Liver (tissue), 7 donors: ENCODE measurements at regions not wholly inside any gene's neighbourhood (a gene's known extent, or its start where the extent isn't known, plus 50 kb on each side); places are given as distances from the start of the nearest gene placed in this dataset.

Experiments used
- DNase-seq: peaks from one replicate; pipeline ENCODE4 v3.0.0-alpha.2; 2017; ENCODE audit warnings: low spot score
- H3K27ac ChIP-seq, 2 donors: one replicate each; pipeline ENCODE4 v1.7.0; 2013; ENCODE audit warnings: inconsistent platforms in 2 of 2, low read length in 2 of 2, control low read depth in 1 of 2, low read depth in 1 of 2, mild to moderate bottlenecking in 1 of 2
- H3K27me3 ChIP-seq, 4 donors: one replicate each; pipeline versions ENCODE4 v1.6.1 to v1.7.0; 2013; ENCODE audit warnings: low read length in 3 of 4, inconsistent platforms in 1 of 4, mild to moderate bottlenecking in 1 of 4, moderate library complexity in 1 of 4; ENCODE audit not compliant: control insufficient read depth in 4 of 4, insufficient read depth in 4 of 4
- H3K36me3 ChIP-seq, 4 donors: one replicate each; pipeline versions ENCODE4 v1.6.1 to v1.7.0; 2013; ENCODE audit warnings: low read length in 3 of 4, mild to moderate bottlenecking in 3 of 4, low read depth in 1 of 4, moderate library complexity in 1 of 4; ENCODE audit not compliant: control insufficient read depth in 4 of 4, insufficient read depth in 3 of 4
- H3K4me1 ChIP-seq, 4 donors: one replicate each; pipeline versions ENCODE4 v1.6.1 to v1.7.0; 2013; ENCODE audit warnings: low read length in 3 of 4, mild to moderate bottlenecking in 3 of 4, moderate library complexity in 1 of 4; ENCODE audit not compliant: control insufficient read depth in 4 of 4, insufficient read depth in 4 of 4
- H3K4me3 ChIP-seq, 3 donors: one replicate each; pipeline versions ENCODE4 v1.6.1 to v1.7.0; 2013; ENCODE audit warnings: low read length in 3 of 3, control low read depth in 1 of 3, low read depth in 1 of 3, mild to moderate bottlenecking in 1 of 3
- H3K9ac ChIP-seq, 2 donors: one replicate each; pipeline ENCODE4 v1.7.0; 2013; ENCODE audit warnings: low read length in 2 of 2, mild to moderate bottlenecking in 2 of 2, moderate library complexity in 2 of 2, control low read depth in 1 of 2, low read depth in 1 of 2
- H3K9me3 ChIP-seq, 4 donors: one replicate each; pipeline versions ENCODE4 v1.6.1 to v1.7.0; 2013; ENCODE audit warnings: low read length in 3 of 4; ENCODE audit not compliant: control insufficient read depth in 4 of 4
- EGR1 ChIP-seq, 2 donors: IDR thresholded peaks; 2 replicates each; pipeline ENCODE4 v1.6.1; 2016 to 2018; ENCODE audit warnings: antibody characterized with exemption in 2 of 2, low read depth in 2 of 2
- FOXA2 ChIP-seq: IDR thresholded peaks from 2 replicates; pipeline ENCODE4 v1.6.1; 2016; ENCODE audit warnings: antibody characterized with exemption
- GABPA ChIP-seq, 2 donors: IDR thresholded peaks in 1 of 2; conservative IDR thresholded peaks in 1 of 2; 2 replicates each; pipeline ENCODE4 v1.6.1; 2016; ENCODE audit warnings: antibody characterized with exemption in 2 of 2, mild to moderate bottlenecking in 1 of 2, moderate library complexity in 1 of 2
- HNF4A ChIP-seq, 2 donors: conservative IDR thresholded peaks; 2 replicates each; pipeline ENCODE4 v1.6.1; 2016; ENCODE audit warnings: antibody characterized with exemption in 2 of 2, mild to moderate bottlenecking in 2 of 2
- HNF4G ChIP-seq: IDR thresholded peaks from 2 replicates; pipeline ENCODE4 v1.6.1; 2016; ENCODE audit warnings: antibody characterized with exemption
- JUND ChIP-seq, 2 donors: IDR thresholded peaks; 2 replicates each; pipeline ENCODE4 v1.6.1; 2016; ENCODE audit warnings: antibody characterized with exemption in 2 of 2
- NR2F2 ChIP-seq: IDR thresholded peaks from 2 replicates; pipeline ENCODE4 v1.6.1; 2016; ENCODE audit warnings: antibody characterized with exemption
- RAD21 ChIP-seq, 2 donors: IDR thresholded peaks; 2 replicates each; pipeline ENCODE4 v1.6.1; 2016; ENCODE audit warnings: antibody characterized with exemption in 2 of 2, mild to moderate bottlenecking in 2 of 2
- RXRA ChIP-seq, 2 donors: IDR thresholded peaks; 2 replicates each; pipeline ENCODE4 v1.6.1; 2017 to 2018; ENCODE audit warnings: antibody characterized with exemption in 2 of 2, mild to moderate bottlenecking in 1 of 2
- SP1 ChIP-seq: IDR thresholded peaks from 2 replicates; pipeline ENCODE4 v1.6.1; 2018; ENCODE audit warnings: antibody characterized with exemption, mild to moderate bottlenecking
- TAF1 ChIP-seq: conservative IDR thresholded peaks from 2 replicates; pipeline ENCODE4 v1.6.1; 2016; ENCODE audit warnings: antibody characterized with exemption, mild to moderate bottlenecking
- YY1 ChIP-seq: IDR thresholded peaks from 2 replicates; pipeline ENCODE4 v1.6.1; 2016; ENCODE audit warnings: antibody characterized with exemption, mild to moderate bottlenecking
- TF ChIP-seq, protein P1 (sequence below): IDR thresholded peaks from 2 replicates; pipeline ENCODE4 v1.6.1; 2016; ENCODE audit warnings: antibody characterized with exemption
- TF ChIP-seq, protein P2 (sequence below): IDR thresholded peaks from 2 replicates; pipeline ENCODE4 v1.6.1; 2016; ENCODE audit warnings: antibody characterized with exemption, mild to moderate bottlenecking
- TF ChIP-seq, protein P3 (sequence below): IDR thresholded peaks from 2 replicates; pipeline ENCODE4 v1.6.1; 2016; ENCODE audit warnings: antibody characterized with exemption
- TF ChIP-seq, protein P4 (sequence below): fragments of 150-350 bp; IDR thresholded peaks from 2 replicates; pipeline ENCODE4 v1.5.1; 2017; ENCODE audit warnings: improper control_type of control experiment, low read depth, low read length; ENCODE audit not compliant: missing input control
- TF ChIP-seq, protein P5 (sequence below): IDR thresholded peaks from 2 replicates; pipeline ENCODE4 v1.6.1; 2016; ENCODE audit warnings: antibody characterized with exemption
- donor health status: healthy.
- donor health status: healthy.
- donor health status: healthy.
- donor health status: healthy.

DNA sequence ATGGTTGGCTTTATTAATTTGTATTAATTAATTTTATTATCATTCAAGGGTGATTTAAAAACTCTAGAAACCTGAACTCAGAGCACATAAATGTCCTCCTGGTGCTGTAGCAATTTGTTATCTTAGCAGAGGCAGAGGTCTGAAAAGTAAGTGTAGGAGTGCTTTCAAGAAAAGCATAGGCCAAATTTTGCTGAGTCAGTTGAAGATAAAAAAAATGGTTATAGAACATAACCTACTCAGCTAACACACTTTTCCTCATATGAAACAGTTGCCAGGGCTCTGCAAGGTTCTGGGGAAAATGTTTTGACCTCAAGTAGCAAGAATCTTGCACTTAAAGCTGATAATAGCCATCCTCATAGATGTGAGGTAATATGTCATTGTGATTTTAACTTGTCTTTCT, 53.5 kb upstream of the CHODL start:
- DNase-seq, result no peak
- no peaks in the 10 kb centered on the region for H3K4me1 ChIP-seq
- H3K9me3 ChIP-seq, result no peaks in the 10 kb centered on the region
- no peaks in the 10 kb centered on the region for H3K27me3 ChIP-seq
- H3K36me3 ChIP-seq, result no peaks in the 10 kb centered on the region
- H3K9ac ChIP-seq, result no peak overlapping the region
- no peak for TF ChIP-seq HNF4A (conservative IDR thresholded peaks at IDR 0.05)
- no peak for TF ChIP-seq EGR1 (IDR thresholded peaks at IDR 0.05; ENCODE audit: low read depth in 2 of 2)
- no peak for TF ChIP-seq YY1
- TF ChIP-seq, protein P1, sequence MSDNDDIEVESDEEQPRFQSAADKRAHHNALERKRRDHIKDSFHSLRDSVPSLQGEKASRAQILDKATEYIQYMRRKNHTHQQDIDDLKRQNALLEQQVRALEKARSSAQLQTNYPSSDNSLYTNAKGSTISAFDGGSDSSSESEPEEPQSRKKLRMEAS, result no peak
- TF ChIP-seq, protein P2, sequence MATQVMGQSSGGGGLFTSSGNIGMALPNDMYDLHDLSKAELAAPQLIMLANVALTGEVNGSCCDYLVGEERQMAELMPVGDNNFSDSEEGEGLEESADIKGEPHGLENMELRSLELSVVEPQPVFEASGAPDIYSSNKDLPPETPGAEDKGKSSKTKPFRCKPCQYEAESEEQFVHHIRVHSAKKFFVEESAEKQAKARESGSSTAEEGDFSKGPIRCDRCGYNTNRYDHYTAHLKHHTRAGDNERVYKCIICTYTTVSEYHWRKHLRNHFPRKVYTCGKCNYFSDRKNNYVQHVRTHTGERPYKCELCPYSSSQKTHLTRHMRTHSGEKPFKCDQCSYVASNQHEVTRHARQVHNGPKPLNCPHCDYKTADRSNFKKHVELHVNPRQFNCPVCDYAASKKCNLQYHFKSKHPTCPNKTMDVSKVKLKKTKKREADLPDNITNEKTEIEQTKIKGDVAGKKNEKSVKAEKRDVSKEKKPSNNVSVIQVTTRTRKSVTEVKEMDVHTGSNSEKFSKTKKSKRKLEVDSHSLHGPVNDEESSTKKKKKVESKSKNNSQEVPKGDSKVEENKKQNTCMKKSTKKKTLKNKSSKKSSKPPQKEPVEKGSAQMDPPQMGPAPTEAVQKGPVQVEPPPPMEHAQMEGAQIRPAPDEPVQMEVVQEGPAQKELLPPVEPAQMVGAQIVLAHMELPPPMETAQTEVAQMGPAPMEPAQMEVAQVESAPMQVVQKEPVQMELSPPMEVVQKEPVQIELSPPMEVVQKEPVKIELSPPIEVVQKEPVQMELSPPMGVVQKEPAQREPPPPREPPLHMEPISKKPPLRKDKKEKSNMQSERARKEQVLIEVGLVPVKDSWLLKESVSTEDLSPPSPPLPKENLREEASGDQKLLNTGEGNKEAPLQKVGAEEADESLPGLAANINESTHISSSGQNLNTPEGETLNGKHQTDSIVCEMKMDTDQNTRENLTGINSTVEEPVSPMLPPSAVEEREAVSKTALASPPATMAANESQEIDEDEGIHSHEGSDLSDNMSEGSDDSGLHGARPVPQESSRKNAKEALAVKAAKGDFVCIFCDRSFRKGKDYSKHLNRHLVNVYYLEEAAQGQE, result no peak
- no peak for TF ChIP-seq SP1
- TF ChIP-seq JUND (IDR thresholded peaks at IDR 0.05), result no peak
- TF ChIP-seq TAF1, result no peak
- TF ChIP-seq FOXA2, result no peak
- TF ChIP-seq RXRA (IDR thresholded peaks at IDR 0.05), result no peak
- TF ChIP-seq NR2F2, result no peak
- TF ChIP-seq, protein P3, sequence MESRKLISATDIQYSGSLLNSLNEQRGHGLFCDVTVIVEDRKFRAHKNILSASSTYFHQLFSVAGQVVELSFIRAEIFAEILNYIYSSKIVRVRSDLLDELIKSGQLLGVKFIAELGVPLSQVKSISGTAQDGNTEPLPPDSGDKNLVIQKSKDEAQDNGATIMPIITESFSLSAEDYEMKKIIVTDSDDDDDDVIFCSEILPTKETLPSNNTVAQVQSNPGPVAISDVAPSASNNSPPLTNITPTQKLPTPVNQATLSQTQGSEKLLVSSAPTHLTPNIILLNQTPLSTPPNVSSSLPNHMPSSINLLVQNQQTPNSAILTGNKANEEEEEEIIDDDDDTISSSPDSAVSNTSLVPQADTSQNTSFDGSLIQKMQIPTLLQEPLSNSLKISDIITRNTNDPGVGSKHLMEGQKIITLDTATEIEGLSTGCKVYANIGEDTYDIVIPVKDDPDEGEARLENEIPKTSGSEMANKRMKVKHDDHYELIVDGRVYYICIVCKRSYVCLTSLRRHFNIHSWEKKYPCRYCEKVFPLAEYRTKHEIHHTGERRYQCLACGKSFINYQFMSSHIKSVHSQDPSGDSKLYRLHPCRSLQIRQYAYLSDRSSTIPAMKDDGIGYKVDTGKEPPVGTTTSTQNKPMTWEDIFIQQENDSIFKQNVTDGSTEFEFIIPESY, result no peak
- no peak for TF ChIP-seq GABPA (IDR thresholded peaks at IDR 0.05 in 1 of 2, conservative IDR thresholded peaks at IDR 0.05 in 1 of 2)
- no peak for TF ChIP-seq HNF4G
- TF ChIP-seq, protein P4, sequence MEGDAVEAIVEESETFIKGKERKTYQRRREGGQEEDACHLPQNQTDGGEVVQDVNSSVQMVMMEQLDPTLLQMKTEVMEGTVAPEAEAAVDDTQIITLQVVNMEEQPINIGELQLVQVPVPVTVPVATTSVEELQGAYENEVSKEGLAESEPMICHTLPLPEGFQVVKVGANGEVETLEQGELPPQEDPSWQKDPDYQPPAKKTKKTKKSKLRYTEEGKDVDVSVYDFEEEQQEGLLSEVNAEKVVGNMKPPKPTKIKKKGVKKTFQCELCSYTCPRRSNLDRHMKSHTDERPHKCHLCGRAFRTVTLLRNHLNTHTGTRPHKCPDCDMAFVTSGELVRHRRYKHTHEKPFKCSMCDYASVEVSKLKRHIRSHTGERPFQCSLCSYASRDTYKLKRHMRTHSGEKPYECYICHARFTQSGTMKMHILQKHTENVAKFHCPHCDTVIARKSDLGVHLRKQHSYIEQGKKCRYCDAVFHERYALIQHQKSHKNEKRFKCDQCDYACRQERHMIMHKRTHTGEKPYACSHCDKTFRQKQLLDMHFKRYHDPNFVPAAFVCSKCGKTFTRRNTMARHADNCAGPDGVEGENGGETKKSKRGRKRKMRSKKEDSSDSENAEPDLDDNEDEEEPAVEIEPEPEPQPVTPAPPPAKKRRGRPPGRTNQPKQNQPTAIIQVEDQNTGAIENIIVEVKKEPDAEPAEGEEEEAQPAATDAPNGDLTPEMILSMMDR, result no peak
- H3K4me3 ChIP-seq, result no peak overlapping the region
- H3K27ac ChIP-seq, result no peak overlapping the region

DNA sequence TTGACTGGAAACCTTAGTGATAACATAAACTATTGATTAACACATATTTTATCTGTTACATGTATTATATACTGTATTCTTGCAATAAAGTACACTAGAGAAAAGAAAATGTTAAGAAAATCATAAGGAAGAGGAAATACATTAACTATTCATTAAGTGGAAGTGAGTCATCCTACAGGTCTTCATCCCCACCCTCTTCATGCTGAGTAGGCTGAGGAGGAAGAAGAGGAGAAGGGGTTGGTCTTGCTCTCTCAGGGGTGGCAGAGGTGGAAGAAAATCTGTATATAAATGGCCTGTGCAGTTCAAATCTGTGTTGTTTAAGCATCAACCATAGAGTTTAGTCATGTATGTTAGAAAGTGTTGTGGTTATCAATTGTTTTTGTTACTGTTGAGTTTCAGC, 66.1 kb upstream of the CHODL start:
- Histone ChIP-seq H3K27ac (no peak overlapping the region), H3K27me3 (no peaks in the 10 kb centered on the region), H3K36me3 (no peaks in the 10 kb centered on the region), H3K9ac (no peak overlapping the region), H3K4me3 (no peak overlapping the region), H3K4me1 (no peaks in the 10 kb centered on the region), H3K9me3 (no peaks in the 10 kb centered on the region)
- DNase-seq, result no peak
- TF ChIP-seq TAF1 (no peak), HNF4A (conservative IDR thresholded peaks at IDR 0.05) (no peak), YY1 (no peak), RAD21 (IDR thresholded peaks at IDR 0.05) (no peak), RXRA (IDR thresholded peaks at IDR 0.05) (no peak), GABPA (IDR thresholded peaks at IDR 0.05 in 1 of 2, conservative IDR thresholded peaks at IDR 0.05 in 1 of 2) (no peak)
- TF ChIP-seq, protein P1, result no peak
- TF ChIP-seq, protein P4, result no peak
- TF ChIP-seq, protein P5, sequence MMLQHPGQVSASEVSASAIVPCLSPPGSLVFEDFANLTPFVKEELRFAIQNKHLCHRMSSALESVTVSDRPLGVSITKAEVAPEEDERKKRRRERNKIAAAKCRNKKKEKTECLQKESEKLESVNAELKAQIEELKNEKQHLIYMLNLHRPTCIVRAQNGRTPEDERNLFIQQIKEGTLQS, result no peak
- TF ChIP-seq, protein P3, result no peak
